ENCODE measurements at regions not wholly inside any gene's neighbourhood (a gene's known extent, or its start where the extent isn't known, plus 50 kb on each side); places are given as distances from the start of the nearest gene placed in this dataset.

DNA sequence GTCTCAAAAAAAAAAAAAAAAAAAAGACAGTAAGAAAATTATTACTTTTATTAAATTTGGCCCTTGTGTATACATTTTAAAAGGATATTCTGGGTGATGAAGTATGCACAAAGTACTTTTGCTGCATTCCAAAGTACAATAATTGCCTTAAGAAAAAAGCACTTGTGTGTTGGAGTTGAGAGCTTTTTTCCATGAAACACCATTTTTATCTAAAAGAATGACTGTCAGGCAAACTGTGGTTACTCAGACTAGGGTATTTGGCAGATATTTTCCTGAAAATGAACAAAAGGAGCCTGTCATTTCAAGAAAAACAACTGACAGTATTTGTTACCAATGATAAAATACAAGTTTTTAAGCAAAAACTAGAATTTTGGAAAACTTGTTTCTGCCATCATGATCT lies 84.3 kb upstream of the PTPN3 start:
- TF ChIP-seq, protein P1, sequence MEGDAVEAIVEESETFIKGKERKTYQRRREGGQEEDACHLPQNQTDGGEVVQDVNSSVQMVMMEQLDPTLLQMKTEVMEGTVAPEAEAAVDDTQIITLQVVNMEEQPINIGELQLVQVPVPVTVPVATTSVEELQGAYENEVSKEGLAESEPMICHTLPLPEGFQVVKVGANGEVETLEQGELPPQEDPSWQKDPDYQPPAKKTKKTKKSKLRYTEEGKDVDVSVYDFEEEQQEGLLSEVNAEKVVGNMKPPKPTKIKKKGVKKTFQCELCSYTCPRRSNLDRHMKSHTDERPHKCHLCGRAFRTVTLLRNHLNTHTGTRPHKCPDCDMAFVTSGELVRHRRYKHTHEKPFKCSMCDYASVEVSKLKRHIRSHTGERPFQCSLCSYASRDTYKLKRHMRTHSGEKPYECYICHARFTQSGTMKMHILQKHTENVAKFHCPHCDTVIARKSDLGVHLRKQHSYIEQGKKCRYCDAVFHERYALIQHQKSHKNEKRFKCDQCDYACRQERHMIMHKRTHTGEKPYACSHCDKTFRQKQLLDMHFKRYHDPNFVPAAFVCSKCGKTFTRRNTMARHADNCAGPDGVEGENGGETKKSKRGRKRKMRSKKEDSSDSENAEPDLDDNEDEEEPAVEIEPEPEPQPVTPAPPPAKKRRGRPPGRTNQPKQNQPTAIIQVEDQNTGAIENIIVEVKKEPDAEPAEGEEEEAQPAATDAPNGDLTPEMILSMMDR (optimal IDR thresholded peaks at IDR 0.05 in 1 of 3, IDR thresholded peaks at IDR 0.05 in 1 of 3, conservative IDR thresholded peaks at IDR 0.05 in 1 of 3; ENCODE audit: extremely low read depth in 1 of 3, insufficient read depth in 2 of 3, low read length in 3 of 3), result no peak
- no peak for TF ChIP-seq EZH2 (IDR thresholded peaks at IDR 0.05; ENCODE audit: low read length)
